KMS-11 (cell line): ENCODE measurements at regions not wholly inside any gene's neighbourhood (a gene's known extent, or its start where the extent isn't known, plus 50 kb on each side); places are given as distances from the start of the nearest gene placed in this dataset.

Experiments
- H2AFZ ChIP-seq: fragments of 200-600 bp; sonication (generic); 2 replicates; pipeline ENCODE4 v1.6.1; 2016; ENCODE audit warnings: antibody characterized with exemption, mixed run types, low read depth
- H3K27ac ChIP-seq: fragments of 200-600 bp; sonication (generic); 2 replicates; pipeline ENCODE4 v1.6.1; 2016; ENCODE audit warnings: mild to moderate bottlenecking, mixed run types
- H3K27me3 ChIP-seq: fragments of 200-600 bp; sonication (generic); 2 replicates; pipeline ENCODE4 v1.6.1; 2017; ENCODE audit warnings: mild to moderate bottlenecking, low read depth, mixed run types, moderate library complexity; ENCODE audit not compliant: insufficient read depth
- H3K36me3 ChIP-seq: fragments of 200-600 bp; sonication (generic); 2 replicates; pipeline ENCODE4 v1.6.1; 2017; ENCODE audit warnings: mild to moderate bottlenecking, mixed run types; ENCODE audit not compliant: insufficient read depth
- H3K4me1 ChIP-seq: fragments of 200-600 bp; sonication (generic); 2 replicates; pipeline ENCODE4 v1.6.1; 2016; ENCODE audit warnings: mild to moderate bottlenecking, low read depth, mixed run types; ENCODE audit not compliant: poor library complexity, severe bottlenecking
- H3K4me2 ChIP-seq: fragments of 200-600 bp; sonication (generic); 2 replicates; pipeline ENCODE4 v1.7.0; 2016; ENCODE audit warnings: mild to moderate bottlenecking, mixed run types
- H3K4me3 ChIP-seq: fragments of 200-600 bp; sonication (generic); IDR thresholded peaks from 2 replicates; pipeline ENCODE4 v1.6.1; 2017; ENCODE audit warnings: low read depth, low read length, mixed read lengths; ENCODE audit not compliant: insufficient read depth
- H3K79me2 ChIP-seq: fragments of 200-600 bp; sonication (generic); 2 replicates; pipeline ENCODE4 v1.6.1; 2016; ENCODE audit warnings: low read depth, mixed run types; ENCODE audit not compliant: insufficient read depth
- H3K9ac ChIP-seq: fragments of 200-600 bp; sonication (generic); 2 replicates; pipeline ENCODE4 v1.6.1; 2016; ENCODE audit warnings: mild to moderate bottlenecking, mixed run types
- H4K20me1 ChIP-seq: fragments of 200-600 bp; sonication (generic); 2 replicates; pipeline ENCODE4 v1.6.1; 2016; ENCODE audit warnings: mild to moderate bottlenecking, mixed run types; ENCODE audit not compliant: insufficient read depth
- CTCF ChIP-seq: fragments of 200-600 bp; sonication (generic); conservative IDR thresholded peaks from 2 replicates; pipeline ENCODE4 v1.6.1; 2017; ENCODE audit warnings: low read depth, mild to moderate bottlenecking, antibody characterized with exemption, low read length, moderate library complexity, mixed read lengths

GRCh38 chr7:15839416-15840100 is 153.1 kb upstream of the MEOX2 start:
- no peaks in the 10 kb centered on the region for H4K20me1 ChIP-seq
- H3K79me2 ChIP-seq: no peaks in the 10 kb centered on the region
- no peaks in the 10 kb centered on the region for H3K4me1 ChIP-seq
- H3K4me3 ChIP-seq: no peak overlapping the region
- no peak overlapping the region for H2AFZ ChIP-seq
- no peak overlapping the region for H3K9ac ChIP-seq
- TF ChIP-seq CTCF: no peak
- H3K4me2 ChIP-seq: no peak overlapping the region
- H3K27ac ChIP-seq: no peak overlapping the region
- H3K36me3 ChIP-seq: no peaks in the 10 kb centered on the region
- H3K27me3 ChIP-seq: no peaks in the 10 kb centered on the region

- Histone ChIP-seq H3K4me1 (no peaks in the 10 kb centered on the region), H3K9ac (no peak overlapping the region), H3K4me3 (no peak overlapping the region), H3K27me3 (no peaks in the 10 kb centered on the region), H4K20me1 (no peaks in the 10 kb centered on the region), H2AFZ (no peak overlapping the region), H3K4me2 (no peak overlapping the region), H3K36me3 (no peaks in the 10 kb centered on the region), H3K27ac (no peak overlapping the region), H3K79me2 (no peaks in the 10 kb centered on the region)
- TF ChIP-seq CTCF: no peak
These were observed 151.8 kb upstream of the MEOX2 start for GRCh38 chr7:15838265-15838664.

GRCh38 chr7:15837306-15837950 is 150.9 kb upstream of the MEOX2 start:
- H3K36me3 ChIP-seq: no peaks in the 10 kb centered on the region

GRCh38 chr7:15836651-15837050 is 150.2 kb upstream of the MEOX2 start:
- Histone ChIP-seq H3K36me3 (no peaks in the 10 kb centered on the region), H3K4me2 (no peak overlapping the region), H3K9ac (no peak overlapping the region), H3K27ac (no peak overlapping the region), H4K20me1 (no peaks in the 10 kb centered on the region), H2AFZ (no peak overlapping the region), H3K4me3 (no peak overlapping the region), H3K4me1 (no peaks in the 10 kb centered on the region), H3K27me3 (no peaks in the 10 kb centered on the region), H3K79me2 (no peaks in the 10 kb centered on the region)
- no peak for TF ChIP-seq CTCF

More at GRCh38 chr7:15837306-15837950, 150.9 kb upstream of the MEOX2 start:
- H3K27ac ChIP-seq: no peak overlapping the region
- H3K4me1 ChIP-seq: no peaks in the 10 kb centered on the region
- no peaks in the 10 kb centered on the region for H3K79me2 ChIP-seq
- H3K4me3 ChIP-seq: no peak overlapping the region
- H2AFZ ChIP-seq: no peak overlapping the region
- no peak for TF ChIP-seq CTCF
- no peak overlapping the region for H3K9ac ChIP-seq
- H4K20me1 ChIP-seq: no peaks in the 10 kb centered on the region
- H3K4me2 ChIP-seq: no peak overlapping the region
- H3K27me3 ChIP-seq: no peaks in the 10 kb centered on the region
